ENCODE measurements at regions not wholly inside any gene's neighbourhood (a gene's known extent, or its start where the extent isn't known, plus 50 kb on each side); places are given as distances from the start of the nearest gene placed in this dataset.
"Not testable (repeated sequence)": the region's sequence is repeated elsewhere in the genome, so short reads cannot be mapped to it uniquely, and the experiment has no call there.

DNA sequence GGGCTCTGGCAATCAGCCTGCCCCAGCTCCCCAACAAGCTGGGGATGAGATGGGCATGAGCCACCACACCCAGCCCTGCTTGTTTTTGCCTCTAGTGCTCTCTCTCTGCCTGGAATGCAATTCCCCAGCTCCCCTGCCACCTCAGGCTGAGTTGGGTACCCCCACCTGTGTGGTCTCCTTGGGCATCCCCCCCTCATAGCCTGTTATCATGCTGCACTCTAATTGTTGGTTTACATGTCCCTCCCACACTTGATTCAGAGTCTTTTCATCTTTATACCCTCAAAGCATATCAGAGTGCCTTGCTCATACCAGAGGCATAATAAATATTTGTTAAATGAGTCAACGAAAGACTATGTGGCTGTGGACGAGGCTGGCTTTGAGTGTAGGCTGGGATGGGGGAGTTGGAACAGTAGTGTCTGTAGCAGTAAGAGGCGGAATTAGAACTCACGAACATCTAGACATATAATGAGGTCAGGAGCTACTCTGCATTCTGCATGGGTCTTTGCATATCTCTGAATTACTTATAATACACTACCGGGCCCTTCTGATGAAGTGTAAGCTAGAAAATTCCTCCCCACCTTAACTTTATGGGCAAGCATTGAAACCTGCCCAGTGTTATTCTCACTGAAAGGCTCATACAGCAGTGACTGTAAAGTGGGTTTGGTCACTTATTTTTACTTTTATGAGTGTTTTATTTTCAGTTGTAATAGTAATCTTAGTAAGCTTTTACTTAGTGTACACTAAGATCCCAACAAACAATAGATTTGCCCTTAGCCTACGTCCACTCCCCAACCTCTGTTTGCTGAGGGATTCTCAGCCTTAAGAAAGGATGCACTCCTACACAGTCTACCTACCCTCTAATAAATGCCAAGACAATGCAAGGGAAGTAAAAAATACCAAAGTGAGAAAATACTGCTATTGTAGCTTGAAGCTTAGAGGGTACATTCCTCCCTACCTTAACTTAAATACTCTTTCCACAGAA, 58.7 kb downstream of the EDN1 start:
- DNase-seq, result no peak

DNA sequence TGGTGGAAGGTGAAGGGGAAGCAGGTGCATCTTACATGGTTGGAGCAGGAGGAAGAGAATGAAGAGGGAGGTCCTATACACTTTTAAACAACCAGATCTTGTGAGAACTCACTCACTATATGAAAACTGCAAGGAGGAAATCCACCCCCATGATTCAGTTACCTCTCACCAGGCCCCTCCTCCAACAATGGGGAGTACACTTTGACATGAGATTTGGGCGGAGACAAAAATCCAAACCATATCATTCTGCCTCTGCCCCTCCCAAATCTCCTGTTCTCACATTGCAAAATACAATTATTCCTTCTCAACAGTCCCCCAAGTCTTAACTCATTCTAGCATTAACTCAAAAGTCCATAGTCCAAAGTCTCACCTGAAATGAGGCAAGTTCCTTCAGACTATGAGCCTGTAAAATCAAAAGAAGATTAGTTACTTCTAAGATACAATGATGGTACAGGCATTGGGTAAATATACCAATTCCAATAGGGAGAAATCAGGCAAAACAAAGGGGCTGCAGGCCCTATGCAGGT, 60.5 kb downstream of the EDN1 start:
- DNase-seq, result no peak

DNA sequence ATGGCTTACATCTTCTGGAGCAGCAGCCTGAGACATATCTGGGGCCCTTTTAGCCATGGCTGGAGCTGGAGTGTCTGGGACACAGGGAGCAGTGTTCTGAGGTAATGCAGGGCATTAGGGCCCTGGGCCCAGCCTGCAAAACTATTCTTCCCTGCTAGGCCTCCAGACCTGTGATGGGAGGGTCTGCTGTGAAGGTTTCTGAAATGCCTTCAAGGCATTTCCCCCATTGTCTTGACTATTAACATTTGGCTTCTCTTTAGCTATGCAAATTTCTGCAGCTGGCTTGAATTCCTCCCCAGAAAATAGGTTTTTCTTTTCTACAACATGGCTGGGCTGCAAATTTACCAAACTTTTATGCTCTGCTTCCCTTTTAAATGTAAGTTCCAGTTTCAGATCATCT, 61.5 kb downstream of the EDN1 start:
- DNase-seq, result no peak

DNA sequence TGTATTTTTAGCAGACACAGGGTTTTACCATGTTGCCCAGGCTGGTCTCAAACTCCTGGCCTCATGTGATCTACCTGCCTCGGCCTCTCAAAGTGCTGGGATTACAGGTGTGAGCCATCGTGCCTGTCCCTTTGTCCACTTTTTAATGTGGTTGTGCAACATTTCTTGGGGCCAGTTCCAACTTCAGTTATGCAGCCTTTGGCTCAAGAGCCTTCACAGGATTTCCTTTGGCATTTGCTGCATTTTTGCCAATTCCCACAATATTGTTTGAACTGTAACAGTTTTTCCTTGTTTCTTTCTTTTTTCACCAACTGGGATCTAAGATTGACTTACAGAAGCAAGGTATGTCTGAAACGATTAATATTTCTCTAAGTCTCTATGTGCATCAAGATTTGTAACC, 63.6 kb downstream of the EDN1 start:
- DNase-seq, result no peak

DNA sequence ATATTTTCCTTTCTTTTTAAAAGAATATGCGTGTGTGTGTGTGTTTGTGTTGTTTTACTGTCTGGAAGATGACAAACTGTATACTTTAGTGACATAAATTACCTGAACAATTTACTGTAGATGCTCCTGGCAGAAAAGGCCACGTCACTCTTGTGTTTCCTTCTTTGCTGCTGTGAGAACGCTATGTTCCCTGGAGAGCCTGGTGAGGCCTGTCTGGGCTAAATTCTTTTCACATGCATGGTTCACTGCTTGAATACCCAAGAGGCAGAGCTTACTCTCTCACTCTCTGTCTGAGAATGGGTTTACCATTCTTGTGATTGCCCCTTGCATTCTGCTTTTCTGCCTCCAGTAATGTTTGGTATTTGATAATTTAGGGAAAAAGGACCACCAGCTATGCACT, 64.3 kb downstream of the EDN1 start:
- no peak for DNase-seq

DNA sequence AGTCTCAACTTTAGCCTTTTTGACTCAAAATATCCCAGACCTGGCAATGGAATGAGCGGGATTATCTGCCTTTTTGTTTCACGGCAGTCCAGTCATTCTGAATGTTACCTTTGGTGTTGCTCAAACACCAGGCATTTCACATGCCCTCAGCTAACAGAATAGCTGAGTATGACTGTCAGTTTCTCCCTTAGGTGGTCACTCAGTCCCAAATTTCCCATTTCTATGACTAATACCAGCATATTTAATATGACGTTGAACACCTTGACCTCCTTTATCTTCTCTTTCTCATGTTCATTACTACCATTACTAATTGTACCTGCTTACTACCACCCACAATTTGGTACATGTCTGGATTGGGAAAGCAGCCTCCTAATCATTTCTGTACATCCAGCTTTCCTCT, 65.2 kb downstream of the EDN1 start:
- DNase-seq, result no peak

DNA sequence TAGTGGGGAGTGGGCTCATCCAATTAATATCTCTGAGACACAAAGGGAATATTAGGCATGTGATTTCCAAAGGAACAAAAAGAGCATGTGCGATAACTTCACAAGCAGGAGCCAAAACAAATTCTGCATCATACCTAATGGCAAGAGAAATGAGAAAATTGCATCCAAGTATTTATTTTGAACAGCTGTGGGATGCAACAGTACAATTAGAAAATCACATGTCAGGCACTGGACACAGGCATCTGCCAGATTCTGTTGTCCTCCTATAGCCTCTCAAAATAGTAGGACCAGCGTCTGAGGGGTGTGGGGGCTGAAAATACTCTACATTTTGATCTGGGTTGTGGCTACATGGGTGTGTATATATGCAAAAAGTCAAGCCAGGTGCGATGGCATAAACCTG, 66.3 kb downstream of the EDN1 start:
- no peak for DNase-seq

DNA sequence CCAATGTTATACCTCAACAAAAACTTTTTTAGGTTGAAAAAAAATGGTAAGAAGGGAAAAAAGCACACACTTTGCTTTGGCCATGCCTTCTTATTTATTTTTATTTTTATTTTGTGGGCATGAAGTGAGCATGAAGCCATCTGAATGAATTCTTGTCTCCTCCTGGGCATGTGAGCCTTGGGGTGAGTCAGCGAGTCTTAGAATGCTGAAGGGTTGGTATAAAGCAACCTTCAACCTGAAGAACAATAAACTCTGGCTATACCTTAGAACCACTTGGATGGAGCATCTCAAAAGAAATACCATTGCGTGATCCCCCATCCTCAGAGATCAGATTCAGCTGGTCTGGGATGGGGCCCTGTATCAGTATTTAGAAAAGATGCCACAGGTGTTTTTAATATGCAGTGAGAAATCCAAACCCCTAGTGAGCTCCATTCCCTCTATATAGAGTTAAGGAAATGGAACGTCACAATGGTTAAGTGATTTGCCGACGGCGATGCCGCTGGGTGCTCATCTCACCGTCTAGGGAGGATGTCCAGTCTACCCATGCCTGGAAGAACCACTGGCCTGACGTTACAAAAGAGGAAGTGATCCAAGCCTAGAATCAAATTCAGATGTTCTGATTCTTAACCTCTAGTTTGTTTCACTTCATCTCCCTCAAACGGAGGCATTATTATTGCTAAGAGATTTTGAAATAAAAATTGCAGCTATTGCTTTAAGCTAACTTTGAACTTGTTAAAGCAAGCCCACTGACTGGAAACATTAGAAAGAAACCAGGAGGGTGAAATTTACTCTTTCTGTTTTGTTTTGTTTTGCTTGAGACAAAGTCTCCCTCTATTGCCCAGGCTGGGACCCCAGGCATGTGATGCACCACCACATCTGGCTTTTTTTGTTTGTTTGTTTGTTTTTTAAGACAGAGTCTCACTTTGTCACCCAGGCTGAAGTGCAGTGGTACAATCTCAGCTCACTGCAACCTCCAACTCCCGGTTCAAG, 67.1 kb downstream of the EDN1 start:
- DNase-seq, result no peak

DNA sequence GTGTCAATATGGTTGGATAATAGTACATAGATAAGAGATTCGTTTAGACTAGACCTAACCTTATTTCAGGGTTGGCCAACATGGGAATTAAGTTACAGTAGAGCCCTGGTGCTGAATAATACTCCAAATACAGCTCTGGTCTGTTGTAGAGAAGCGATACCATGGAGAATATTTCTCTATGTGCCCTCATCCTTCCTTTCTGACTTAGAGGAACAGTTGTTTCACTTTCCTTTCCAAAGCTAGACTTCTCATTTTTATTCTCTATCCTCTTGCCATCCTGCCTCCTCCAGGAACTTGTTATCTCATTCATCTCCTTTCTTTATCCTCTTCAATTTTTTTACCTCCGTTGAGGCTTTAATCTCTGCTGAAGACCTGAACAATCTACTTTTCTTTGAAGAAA, 68.9 kb downstream of the EDN1 start:
- no peak for DNase-seq

DNA sequence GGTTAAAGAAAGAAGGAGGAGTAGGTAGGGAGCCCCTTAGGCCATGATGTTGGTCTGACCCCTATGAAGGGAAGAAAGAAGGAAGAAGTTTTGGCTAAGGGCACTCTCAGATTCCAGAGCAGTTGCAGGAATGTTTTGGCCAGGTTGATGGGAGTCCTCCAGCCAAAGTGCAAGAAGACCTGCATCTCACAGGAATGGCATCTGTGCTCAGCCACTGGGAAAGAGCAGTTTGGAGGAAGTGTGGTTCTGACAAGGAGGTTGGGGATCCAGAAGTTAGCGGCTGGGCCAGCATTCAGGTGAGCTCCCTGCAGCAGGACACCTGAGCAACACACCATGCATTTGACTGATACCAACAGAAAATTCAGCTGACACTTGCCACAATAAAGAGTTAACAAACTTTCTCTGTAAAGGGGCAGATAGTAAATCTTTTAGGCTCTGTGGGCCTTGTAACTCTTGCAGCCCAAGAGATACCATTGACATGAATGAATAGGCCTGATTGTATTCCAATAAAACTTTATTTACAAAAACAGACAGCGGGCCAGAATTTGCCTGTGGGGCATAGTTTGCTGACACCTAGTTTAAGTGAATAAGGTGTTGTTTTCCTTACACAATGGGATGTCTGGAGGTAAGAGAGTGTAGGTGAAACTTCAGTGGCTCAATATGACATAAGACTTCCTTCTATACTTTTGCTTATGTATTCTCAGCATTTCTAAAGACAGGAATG, 71.0 kb downstream of the EDN1 start:
- DNase-seq, result no peak

DNA sequence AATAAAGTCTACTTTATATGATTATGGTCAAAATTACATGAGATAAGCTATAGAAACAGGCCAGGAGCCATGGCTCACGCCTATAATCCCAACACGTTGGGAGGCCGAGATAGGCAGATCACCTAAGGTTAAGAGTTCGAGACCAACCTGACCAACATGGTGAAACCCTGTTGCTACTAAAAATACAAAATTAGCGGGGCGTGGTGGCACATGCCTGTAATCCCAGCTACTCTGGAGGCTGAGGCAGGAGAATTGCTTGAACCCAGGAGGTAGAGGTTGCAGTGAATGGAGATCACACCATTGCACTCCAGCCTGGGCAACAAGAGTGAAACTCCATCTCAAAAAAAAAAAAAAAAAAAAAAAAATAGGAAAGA, 73.1 kb downstream of the EDN1 start:
- DNase-seq, result not testable (repeated sequence)

DNA sequence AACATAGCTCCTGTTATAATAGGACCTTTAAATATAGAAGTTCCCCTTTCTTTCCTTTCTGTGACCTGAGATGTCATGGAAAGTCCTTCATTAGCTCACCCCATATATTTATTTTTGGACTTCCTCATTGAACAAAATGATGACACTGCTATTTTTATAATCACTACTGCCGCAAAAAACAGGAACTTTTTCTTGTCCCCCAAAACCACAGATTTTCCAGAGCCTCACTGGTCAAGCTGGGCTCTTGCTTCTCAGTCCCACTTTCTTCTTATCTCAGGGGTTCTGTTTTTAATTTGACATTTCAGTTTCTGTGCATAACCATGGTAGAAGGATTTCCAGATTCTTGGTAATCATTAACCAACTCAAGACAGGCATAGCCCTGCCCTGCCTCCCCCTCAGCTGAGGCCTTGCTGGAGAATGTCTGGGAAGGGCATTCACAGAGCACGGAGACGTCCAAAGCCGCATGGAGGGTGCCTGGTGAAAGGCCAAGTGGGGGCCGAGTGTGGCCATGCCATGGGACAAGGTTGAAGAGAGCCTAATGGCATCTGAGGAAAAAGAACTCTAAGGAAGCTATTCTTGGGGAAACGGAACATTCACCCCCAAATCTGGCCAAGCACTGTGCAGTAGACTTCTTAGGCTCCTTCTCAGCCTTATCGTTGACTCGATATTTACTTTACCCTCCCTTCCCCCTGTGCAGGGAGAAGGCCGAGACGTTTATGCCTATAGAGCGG, 73.7 kb downstream of the EDN1 start:
- DNase-seq, result no peak

DNA sequence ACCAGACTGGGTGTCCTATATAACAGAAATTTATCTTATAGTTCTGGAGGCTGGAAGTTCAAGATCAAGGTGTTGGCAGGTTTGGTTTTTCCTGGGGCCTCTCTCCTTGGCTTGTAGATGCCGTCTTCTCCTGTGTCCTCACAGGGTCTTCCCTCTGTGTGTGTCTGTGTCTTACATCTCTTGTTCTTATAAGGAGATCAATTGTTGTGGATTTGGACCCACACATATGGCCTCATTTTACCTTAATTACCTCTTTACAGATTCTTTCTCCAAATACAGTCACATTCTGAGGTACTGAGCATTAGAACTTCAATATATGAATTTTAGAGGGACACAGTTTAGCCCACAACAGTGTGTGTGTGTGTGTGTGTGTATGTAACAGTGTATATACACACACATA, 74.5 kb downstream of the EDN1 start:
- DNase-seq, result no peak

DNA sequence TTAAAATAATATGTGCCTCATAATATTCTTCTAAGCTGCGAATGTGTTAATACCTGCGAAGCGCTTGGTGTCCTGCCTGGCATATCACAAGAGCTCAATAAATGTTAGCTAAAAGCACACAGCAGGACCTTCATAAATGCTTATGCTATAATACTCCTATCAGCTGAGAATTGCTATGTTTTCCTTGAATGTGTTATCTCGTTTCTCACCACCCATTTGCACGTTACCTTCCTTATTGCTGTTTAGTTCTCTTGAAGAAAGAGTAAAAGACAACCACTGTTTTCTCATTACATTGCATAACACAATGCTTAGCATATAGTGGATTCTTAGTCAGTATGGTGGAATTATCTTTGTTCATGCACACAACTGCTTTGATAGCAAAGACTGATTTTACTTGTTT, 76.6 kb downstream of the EDN1 start:
- DNase-seq, result no peak

DNA sequence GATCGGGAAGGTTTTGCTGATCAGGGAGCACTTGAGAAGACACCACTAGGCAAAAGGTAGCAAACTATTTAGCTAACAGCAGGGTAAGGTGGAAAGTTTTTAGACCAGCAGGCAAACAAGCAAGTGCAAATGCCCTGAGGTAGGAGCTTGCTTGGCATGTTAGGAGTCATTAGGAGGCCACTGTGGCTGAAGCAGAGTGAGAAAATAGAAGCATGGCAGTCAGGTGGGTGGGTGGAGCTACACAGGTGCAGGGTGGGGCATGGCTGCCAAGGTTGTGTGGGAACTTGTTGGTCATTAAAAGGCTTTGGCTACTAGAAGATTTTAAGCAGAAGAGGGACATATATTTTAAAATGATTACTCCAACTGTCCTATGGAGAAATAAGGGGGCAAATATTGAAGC, 77.3 kb downstream of the EDN1 start:
- DNase-seq, result no peak

DNA sequence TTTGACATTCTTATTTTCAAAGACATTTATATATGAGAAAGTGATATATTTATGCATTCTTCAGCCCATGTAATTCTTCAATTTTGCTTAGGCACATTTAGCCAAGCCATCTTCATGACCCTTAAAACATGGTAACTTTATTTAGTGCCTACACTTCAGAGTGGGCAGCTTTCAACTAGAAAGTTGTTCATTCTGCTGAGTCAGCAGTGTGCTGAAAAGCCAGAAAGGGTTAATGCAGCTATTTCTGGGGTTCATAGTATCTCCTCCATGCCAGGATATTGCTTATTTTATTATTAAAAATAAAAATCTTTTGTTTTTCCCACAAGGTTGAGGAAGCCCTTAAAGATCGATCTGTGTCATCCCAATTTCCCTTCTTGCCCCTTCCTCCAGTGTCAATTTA, 79.2 kb downstream of the EDN1 start:
- DNase-seq, result no peak

DNA sequence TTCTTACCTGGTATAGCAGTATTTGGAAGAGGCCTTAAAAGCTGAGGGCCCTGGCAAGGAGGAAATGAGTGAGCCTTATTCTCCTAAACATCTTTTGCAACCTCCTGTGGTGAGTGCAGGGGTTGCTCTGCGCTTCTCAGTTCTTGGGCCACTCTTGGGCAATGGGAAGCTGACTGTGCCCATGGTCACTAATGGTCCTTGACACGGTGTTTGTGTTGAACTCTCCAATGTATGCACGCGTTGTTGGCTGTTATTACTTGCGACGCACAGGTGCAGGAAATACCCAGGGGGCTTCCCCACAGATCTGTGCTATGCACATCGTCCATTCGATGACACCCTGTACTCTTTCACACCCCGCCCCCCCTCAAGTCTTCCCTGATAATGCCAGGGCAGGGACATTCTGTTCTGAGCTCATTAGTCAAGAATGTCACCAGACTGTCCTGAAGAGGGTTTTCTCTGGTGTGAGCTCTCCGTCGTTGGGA, 79.7 kb downstream of the EDN1 start:
- no peak for DNase-seq

DNA sequence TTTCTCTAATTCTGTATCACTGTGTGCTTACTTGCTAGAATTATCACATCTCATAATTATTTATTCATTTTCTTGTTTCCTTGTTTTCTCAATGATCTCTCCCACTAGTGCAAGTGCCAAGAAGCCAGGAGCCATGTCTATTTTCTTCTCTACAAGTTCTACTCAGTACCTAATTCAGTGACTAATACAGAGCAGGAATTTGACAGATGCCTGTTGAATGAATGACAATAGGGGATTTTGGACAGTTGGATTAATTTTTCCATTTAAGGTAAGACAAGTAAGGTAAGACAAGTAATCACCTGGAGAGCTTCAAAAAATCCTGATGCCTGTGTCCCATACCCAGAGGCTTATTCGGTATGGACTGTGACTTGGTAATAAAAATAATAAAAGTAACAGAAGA, 81.0 kb downstream of the EDN1 start:
- no peak for DNase-seq

DNA sequence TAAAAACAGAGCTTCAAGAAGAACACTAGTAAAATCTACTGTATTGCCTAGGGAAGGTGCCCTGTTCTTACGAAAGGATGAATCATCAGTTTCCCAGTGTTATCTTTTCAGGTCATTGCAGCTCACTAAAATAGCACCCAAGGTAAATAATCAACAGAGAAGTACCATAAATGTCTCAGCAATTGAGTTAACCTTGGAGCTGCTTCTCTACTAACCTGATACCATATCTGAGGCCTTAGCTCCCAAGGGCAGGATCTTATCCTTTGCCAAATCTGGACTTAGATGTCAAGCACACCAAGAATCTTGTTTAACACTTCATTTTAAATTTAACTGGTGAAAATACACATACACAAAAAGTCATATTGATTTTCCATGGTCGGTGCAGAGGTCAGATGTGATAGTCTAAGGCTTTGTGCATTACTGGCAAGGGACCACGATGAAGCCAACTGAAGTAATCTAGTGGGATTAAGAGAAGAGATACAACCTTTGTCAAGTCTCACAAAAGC, 81.5 kb downstream of the EDN1 start:
- DNase-seq, result no peak

DNA sequence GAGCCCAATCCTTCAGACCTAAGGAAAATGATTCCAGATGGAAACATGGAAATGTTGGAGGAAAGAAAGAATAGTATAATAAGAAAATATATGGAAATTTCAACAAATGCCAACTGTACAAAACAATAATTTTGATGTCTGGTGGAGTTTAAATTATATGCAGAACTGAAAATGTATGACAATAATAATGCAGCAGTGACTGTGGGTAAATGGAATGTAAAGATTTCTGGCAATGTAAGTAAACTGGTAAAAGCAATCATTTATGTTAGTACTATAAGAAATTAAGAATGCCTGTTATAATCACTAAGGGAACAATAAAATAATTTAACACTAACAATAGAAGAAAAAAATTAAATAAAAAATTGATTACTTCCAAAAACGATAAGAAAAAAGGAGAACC, 89.0 kb downstream of the EDN1 start:
- no peak for DNase-seq

DNA sequence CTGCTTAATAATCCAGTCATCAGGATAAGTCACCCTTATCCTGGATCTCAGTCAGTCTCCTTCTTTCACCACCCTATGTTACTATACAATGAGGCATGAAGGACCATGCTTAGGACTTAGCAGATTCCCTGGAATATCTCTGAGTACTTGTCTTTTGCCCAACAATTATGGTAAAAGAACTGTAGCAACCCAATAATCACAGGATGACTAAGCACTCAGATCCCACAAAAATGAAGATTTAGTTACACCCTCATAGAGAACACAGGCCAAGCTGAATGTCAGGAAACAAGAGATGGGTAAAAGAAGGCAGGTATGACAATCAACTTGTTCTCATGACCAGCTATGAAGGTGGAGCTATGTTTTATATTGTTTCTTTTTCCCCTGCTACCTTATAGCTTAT, 91.4 kb downstream of the EDN1 start:
- no peak for DNase-seq

DNA sequence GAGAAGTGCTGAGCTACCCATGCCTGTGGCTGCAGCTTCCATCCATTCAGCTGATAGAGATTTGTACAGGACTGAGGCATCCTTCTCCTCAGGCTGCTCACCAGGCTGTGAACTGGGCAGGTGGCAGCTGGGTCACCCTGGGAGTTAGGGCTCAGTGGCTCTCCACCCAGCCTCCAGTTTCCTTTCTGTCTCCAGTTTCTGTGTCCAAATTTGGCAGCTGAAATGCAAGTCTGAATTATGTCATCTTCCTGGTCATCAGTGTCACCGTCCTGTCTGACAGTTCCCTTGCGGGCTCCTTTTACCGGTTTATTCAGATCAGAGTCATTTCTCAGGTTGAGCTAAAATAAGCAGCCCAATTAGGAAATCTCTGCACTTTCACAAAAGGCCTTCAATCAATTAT, 93.3 kb downstream of the EDN1 start:
- DNase-seq, result no peak
